Fibroblast of pulmonary artery (primary cell): ENCODE measurements at regions not wholly inside any gene's neighbourhood (a gene's known extent, or its start where the extent isn't known, plus 50 kb on each side); places are given as distances from the start of the nearest gene placed in this dataset.

ENCODE experiments used
- DNase-seq: peaks from one replicate; pipeline ENCODE4 v3.0.0-alpha.2; 2010; ENCODE audit warnings: low read depth
- H3K4me3 ChIP-seq: replicated peaks from 2 replicates; pipeline ENCODE4 v1.5.1; 2011; ENCODE audit warnings: low read depth, mild to moderate bottlenecking, control low read depth, low read length, moderate library complexity
- TF ChIP-seq, protein P1 (sequence below): IDR thresholded peaks from 2 replicates; pipeline ENCODE4 v1.5.1; 2011; ENCODE audit warnings: mild to moderate bottlenecking, control low read depth, low read length, inconsistent platforms; ENCODE audit errors: missing control alignments

- DNase-seq: no peak
- TF ChIP-seq, protein P1, sequence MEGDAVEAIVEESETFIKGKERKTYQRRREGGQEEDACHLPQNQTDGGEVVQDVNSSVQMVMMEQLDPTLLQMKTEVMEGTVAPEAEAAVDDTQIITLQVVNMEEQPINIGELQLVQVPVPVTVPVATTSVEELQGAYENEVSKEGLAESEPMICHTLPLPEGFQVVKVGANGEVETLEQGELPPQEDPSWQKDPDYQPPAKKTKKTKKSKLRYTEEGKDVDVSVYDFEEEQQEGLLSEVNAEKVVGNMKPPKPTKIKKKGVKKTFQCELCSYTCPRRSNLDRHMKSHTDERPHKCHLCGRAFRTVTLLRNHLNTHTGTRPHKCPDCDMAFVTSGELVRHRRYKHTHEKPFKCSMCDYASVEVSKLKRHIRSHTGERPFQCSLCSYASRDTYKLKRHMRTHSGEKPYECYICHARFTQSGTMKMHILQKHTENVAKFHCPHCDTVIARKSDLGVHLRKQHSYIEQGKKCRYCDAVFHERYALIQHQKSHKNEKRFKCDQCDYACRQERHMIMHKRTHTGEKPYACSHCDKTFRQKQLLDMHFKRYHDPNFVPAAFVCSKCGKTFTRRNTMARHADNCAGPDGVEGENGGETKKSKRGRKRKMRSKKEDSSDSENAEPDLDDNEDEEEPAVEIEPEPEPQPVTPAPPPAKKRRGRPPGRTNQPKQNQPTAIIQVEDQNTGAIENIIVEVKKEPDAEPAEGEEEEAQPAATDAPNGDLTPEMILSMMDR: no peak
- no peak overlapping the region for H3K4me3 ChIP-seq
Measured at GRCh38 chr2:181307203-181307991, 149.8 kb upstream of the ITGA4 start.

DNA sequence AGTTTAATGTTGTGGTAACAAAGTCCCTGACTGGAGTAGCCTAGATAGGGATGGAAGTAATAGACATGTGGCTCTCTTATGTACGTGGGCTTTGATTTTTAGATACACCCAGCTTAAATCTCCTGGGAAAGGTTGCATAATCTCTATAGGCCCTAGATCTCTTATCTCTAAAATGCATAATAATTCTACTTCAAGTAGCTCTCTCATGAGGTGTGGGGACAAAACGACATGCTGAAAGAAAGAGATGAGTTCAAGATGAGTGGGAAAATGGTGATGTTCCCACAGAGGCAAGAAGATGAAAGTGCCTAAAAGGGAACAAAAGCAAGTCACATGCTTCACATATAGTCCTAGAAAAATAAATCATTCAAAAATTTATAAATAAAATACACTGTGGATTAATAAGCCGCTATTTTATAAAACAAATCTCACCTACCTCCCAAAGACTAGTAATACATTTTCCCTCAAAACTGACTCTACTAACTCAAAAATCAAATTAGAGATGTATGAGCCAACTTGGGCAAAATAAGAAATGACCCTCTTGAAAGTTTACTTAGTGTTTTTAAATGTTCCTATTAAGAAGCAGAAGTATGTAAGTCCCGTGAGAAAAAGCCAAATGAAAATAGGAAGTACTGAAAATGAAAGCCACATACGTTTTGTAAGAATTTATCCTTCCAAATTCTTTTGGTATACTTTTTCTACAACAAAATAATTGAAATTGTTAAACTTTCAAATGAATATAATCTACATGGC is 148.2 kb upstream of the ITGA4 start:
- no peak for DNase-seq
- H3K4me3 ChIP-seq: no peak overlapping the region
- TF ChIP-seq, protein P1: no peak

- H3K4me3 ChIP-seq: no peak overlapping the region
- DNase-seq: no peak
- TF ChIP-seq, protein P1: no peak
Measured at GRCh38 chr2:181309586-181309985, 147.6 kb upstream of the ITGA4 start.

DNA sequence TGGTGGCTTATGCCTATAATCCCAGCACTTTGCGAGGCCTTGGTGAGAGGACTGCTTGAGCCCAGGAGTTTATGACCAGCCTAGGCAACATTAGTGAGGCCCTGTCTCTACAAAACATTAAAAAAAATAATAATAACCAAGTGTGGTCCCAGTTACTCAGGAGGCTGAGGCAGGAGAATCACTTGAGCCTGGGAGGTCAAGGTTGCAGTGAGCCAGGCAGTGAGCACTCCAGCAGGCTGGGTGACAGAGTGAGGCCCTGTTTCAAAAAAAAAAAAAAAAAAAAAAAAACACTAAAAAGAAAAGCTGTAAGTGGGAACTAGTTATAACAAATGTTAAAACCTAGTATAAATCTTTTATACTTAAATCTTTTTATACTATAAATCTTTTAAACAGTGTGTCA is 146.2 kb upstream of the ITGA4 start:
- TF ChIP-seq, protein P1: no peak
- no peak for DNase-seq
- no peak overlapping the region for H3K4me3 ChIP-seq

DNA sequence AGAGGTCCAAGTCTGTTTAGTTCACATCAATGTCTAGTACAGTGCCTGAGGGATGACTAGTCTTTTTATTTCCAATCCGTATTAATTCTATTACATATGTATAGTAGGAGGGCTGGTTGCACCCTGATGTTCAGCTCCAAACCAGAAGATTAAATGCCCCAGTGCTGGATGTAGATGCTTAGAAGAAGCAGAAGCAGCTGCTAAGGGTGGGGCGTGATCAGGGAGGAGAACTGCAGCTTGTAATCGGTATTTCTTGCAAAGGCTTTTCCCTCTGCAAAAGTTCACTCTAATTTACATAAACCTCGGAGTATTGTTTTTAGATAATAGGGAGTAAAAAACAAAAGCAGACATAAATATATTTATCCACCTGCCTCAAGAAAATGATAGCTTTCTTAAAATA is 145.3 kb upstream of the ITGA4 start:
- no peak for DNase-seq
- TF ChIP-seq, protein P1: no peak
- H3K4me3 ChIP-seq: no peak overlapping the region

GRCh38 chr2:181312515-181312927 is 144.7 kb upstream of the ITGA4 start:
- TF ChIP-seq, protein P1: no peak
- DNase-seq: no peak

More at GRCh38 chr2:181312515-181312927, 144.7 kb upstream of the ITGA4 start:
- no peak overlapping the region for H3K4me3 ChIP-seq
